Central memory CD8-positive, alpha-beta T cell (primary cell): ENCODE measurements at regions not wholly inside any gene's neighbourhood (a gene's known extent, or its start where the extent isn't known, plus 50 kb on each side); places are given as distances from the start of the nearest gene placed in this dataset.

Experiments
- ATAC-seq: fragments of 150-1000 bp; cut with Tn5 transposase; replicated peaks from 2 replicates; pipeline ENCODE4 v1.10.0; 2022; ENCODE audit warnings: mild to moderate bottlenecking, moderate FRiP score, moderate number of reproducible peaks; ENCODE audit not compliant: poor library complexity, severe bottlenecking; ENCODE audit errors: extremely low read depth
- DNase-seq, 2 donors: peaks; one replicate each; pipeline ENCODE4 v3.0.0; 2021; ENCODE audit warnings: low spot score in 2 of 2
- H3K27ac Mint-ChIP-seq: one replicate; pipeline ENCODE4 v1.8.0; 2022; ENCODE audit warnings: low read depth, mild to moderate bottlenecking, moderate library complexity, mixed read lengths
- H3K27me3 Mint-ChIP-seq: one replicate; pipeline ENCODE4 v1.8.0; 2022; ENCODE audit warnings: mixed read lengths
- H3K36me3 Mint-ChIP-seq: one replicate; pipeline ENCODE4 v1.8.0; 2022; ENCODE audit warnings: mild to moderate bottlenecking, moderate library complexity, mixed read lengths; ENCODE audit not compliant: insufficient read depth
- H3K4me1 Mint-ChIP-seq: one replicate; pipeline ENCODE4 v1.8.0; 2022; ENCODE audit warnings: mixed read lengths
- H3K4me3 Mint-ChIP-seq: one replicate; pipeline ENCODE4 v1.8.0; 2022; ENCODE audit warnings: mild to moderate bottlenecking, moderate library complexity, mixed read lengths
- H3K9me3 Mint-ChIP-seq: one replicate; pipeline ENCODE4 v1.8.0; 2022; ENCODE audit warnings: mixed read lengths

DNA sequence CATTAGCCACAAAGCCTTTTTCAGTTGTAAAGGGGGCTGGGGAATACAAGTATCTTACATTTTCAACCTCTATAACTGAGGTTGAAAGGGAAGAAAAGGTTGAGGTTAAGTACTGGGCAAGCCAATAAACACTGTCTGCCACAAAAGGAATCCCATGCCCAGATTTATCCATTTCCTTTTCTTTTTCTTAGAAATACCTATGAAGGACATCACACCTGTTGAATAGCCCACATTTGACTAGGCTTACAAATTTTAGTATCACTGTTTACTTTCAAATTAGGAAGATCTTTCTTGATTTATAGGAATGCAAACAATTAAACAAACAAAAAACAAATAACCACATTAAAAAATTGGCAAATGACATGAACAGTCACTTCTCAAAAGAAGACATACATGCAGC lies 81.0 kb upstream of the CAV2 start:
- no peak for DNase-seq
- no peak for ATAC-seq
- H3K27me3 Mint-ChIP-seq: peaks cover 10% of the 10 kb centered on the region
- H3K9me3 Mint-ChIP-seq: no peaks in the 10 kb centered on the region
- H3K4me1 Mint-ChIP-seq: no peaks in the 10 kb centered on the region
- H3K36me3 Mint-ChIP-seq: no peaks in the 10 kb centered on the region
- no peak overlapping the region for H3K4me3 Mint-ChIP-seq
- H3K27ac Mint-ChIP-seq: no peak overlapping the region

DNA sequence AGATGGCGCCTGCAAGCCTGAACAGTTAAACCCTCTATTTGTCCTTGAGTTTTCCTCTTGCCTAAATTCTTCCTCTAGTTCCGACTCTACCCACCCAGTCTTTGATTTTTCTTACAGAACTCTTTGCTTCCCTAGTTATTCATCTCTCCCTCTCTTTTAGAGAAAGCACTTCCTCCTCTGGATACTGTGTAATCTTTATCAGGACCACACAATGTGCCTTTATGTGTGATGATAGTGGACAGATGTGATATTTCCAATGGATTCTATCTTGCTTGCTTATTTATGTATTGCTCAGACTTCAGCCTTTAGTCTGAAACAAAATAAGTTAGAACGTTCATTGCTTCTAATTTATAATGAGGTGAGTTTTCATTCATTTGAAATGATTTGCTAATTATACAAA lies 79.5 kb upstream of the CAV2 start:
- ATAC-seq (no peak), DNase-seq (no peak)
- Mint-ChIP-seq H3K27me3 (peaks cover 11% of the 10 kb centered on the region), H3K4me1 (no peaks in the 10 kb centered on the region), H3K27ac (no peak overlapping the region), H3K9me3 (no peaks in the 10 kb centered on the region), H3K4me3 (no peak overlapping the region), H3K36me3 (no peaks in the 10 kb centered on the region)

DNA sequence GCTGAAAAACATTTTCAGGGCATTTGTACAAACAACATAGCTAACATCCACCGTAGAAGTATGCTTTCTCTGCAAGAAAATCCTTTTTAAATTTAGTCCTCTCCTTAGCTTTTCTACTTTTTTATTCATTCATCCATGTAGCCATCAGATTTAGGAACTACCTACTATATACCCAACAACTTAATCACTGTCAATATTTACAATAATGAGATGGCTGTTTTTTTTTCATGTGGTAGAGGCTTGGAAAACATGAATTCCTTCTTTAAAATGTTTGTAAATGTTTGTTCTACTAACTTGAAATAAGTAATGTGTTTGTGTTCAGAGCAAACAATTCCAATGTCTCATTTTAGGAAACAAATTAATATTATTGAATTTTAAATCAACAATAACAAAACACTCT lies 78.2 kb upstream of the CAV2 start:
- Mint-ChIP-seq H3K4me1 (no peaks in the 10 kb centered on the region), H3K9me3 (no peaks in the 10 kb centered on the region)

DNA sequence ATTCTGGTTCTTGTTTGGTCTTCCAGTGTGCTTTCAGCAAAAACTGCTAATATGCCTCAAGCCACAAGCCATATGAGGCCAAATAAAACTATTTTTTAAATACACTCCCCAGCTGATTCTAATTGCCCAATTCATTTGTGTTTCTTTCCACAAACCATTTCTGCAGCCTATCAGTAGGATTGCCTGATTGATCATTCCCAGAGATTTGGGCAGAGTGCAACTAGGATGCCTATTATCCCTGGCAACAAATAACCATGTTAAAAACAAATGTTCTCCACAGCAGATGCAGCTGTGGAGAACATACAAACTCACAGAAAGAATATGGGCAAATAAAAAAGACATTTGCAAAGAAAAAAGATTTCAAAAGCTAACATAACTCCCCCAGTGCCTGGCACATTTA lies 76.9 kb upstream of the CAV2 start:
- no peak for ATAC-seq
- no peaks in the 10 kb centered on the region for H3K36me3 Mint-ChIP-seq
- peaks cover 11% of the 10 kb centered on the region for H3K27me3 Mint-ChIP-seq
- H3K4me1 Mint-ChIP-seq: no peaks in the 10 kb centered on the region
- no peak overlapping the region for H3K27ac Mint-ChIP-seq
- DNase-seq: no peak
- no peak overlapping the region for H3K4me3 Mint-ChIP-seq
- H3K9me3 Mint-ChIP-seq: no peaks in the 10 kb centered on the region

More for the DNA sequence above, 78.2 kb upstream of the CAV2 start:
- Mint-ChIP-seq H3K4me3 (no peak overlapping the region), H3K27ac (no peak overlapping the region), H3K36me3 (no peaks in the 10 kb centered on the region), H3K27me3 (peaks cover 11% of the 10 kb centered on the region)
- DNase-seq: no peak
- ATAC-seq: no peak

DNA sequence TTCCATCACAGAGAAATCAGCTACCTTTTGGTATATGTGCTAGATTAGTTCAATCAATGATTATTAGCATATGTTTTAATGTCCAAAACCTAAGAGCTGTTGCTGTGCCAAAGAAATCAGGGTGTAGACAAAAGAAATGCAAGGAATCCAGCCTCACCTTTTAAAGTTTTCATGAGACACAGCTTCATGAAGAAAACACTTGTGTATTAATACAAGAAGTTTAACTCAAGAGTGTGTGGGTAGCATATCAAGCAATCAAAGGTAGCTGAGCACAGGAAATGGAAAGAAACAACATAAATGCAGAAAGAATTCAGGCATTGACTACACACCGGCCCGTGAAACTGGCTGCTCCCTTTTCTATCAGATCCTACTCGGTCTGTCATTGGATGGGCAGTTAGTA lies 76.0 kb upstream of the CAV2 start:
- no peak overlapping the region for H3K4me3 Mint-ChIP-seq
- no peaks in the 10 kb centered on the region for H3K36me3 Mint-ChIP-seq
- no peak for DNase-seq
- no peaks in the 10 kb centered on the region for H3K4me1 Mint-ChIP-seq
- H3K27me3 Mint-ChIP-seq: peaks cover 16% of the 10 kb centered on the region
- no peak overlapping the region for H3K27ac Mint-ChIP-seq
- no peak for ATAC-seq
- no peaks in the 10 kb centered on the region for H3K9me3 Mint-ChIP-seq

DNA sequence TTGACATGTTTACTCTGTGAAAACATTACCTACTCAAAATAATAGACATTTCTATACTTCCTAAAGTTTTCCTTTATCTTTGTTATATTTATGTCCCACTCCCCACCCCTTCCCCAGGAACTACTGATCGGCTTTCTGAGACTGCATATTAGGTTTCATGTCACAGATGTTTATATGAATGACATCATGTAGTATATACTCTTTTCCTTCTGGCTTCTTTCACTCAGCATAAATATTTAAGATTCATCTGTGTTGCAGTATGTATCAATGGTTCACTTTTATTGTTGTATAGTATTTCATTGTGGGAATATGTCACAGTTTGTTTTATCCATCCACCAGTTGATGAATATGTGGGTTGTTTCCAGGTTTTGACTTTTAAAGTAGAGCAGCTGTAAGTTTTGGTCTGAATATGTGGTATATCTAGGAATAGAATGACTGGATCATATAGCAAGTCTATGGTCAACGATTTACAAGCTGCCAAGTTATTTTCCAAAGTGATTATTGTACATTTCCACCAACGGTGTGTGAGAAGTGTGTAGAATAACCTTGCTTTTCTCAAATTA lies 73.8 kb upstream of the CAV2 start:
- H3K27me3 Mint-ChIP-seq: peaks cover 21% of the 10 kb centered on the region
- ATAC-seq (no peak), DNase-seq (no peak)
- no peak overlapping the region for H3K27ac Mint-ChIP-seq
- H3K4me1 Mint-ChIP-seq: no peaks in the 10 kb centered on the region
- no peaks in the 10 kb centered on the region for H3K9me3 Mint-ChIP-seq
- no peaks in the 10 kb centered on the region for H3K36me3 Mint-ChIP-seq
- H3K4me3 Mint-ChIP-seq: no peak overlapping the region

DNA sequence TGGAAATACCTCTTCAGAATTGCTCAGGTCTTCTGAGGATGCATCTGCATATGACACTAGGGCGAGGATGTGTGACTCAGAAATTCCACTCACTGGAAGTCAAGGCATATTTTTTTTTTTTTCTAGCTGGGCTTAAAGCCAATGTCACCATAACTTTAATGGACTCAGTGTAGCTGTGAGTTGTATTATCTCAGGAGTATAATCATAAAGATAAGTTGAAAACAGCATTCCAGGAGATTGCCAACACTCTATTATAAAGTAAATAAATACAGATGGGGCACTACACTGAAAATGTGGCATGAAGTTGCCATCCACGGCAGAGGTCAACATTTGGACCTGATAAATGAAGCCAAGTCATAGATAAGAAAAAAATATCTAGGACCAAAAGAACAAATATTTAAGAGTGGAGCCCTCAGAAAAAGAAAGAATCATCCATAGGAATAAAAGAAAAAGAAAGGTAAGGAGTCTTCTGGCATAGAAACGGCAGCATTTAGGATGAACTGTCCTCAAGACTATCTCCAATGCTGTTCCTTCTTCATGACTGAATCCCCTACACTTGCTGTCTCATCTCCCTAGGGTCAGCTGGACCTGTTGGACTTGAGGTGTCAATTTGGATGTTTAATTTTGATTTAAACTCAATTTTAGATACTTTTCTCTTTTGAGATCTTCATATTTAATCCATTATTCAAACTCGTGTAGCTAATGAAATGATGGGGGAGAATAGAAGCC lies 72.9 kb upstream of the CAV2 start:
- no peak for DNase-seq
- Mint-ChIP-seq H3K27me3 (peaks cover 22% of the 10 kb centered on the region), H3K4me3 (no peak overlapping the region), H3K36me3 (no peaks in the 10 kb centered on the region), H3K4me1 (no peaks in the 10 kb centered on the region), H3K9me3 (no peaks in the 10 kb centered on the region), H3K27ac (no peak overlapping the region)
- no peak for ATAC-seq

DNA sequence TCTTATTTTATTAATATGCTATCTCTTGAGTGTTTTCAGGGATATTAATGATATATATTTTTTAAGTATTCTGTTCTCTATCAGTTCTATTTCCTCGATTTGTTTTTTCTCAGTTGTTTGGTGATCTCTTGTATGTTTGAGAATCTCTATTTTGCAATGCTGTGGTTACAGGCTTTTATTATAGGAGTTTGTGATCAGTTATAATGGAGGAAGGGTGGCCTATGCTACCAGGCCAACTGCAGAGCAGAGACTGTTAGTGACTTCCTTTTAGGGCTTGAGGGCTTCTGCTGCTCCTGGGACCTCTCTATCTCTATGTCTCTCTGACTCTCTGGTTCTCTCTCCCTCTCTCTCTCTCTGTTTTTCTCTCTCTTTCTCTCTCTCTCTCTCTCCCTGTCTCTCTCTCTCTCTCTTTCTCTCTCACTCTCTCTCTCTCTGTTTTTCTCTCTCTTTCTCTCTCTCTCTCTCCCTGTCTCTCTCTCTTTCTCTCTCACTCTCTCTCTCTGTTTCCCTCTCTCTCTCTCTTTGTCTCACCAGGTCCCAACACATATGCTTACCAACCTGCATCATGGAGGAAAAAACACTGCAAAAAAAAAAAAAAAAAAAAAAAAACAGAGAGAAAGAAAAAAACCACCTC lies 69.4 kb upstream of the CAV2 start:
- Mint-ChIP-seq H3K27ac (no peak overlapping the region), H3K4me3 (no peak overlapping the region), H3K36me3 (no peaks in the 10 kb centered on the region), H3K27me3 (peaks cover 43% of the 10 kb centered on the region), H3K9me3 (no peaks in the 10 kb centered on the region), H3K4me1 (no peaks in the 10 kb centered on the region)
- ATAC-seq (no peak), DNase-seq (no peak)

DNA sequence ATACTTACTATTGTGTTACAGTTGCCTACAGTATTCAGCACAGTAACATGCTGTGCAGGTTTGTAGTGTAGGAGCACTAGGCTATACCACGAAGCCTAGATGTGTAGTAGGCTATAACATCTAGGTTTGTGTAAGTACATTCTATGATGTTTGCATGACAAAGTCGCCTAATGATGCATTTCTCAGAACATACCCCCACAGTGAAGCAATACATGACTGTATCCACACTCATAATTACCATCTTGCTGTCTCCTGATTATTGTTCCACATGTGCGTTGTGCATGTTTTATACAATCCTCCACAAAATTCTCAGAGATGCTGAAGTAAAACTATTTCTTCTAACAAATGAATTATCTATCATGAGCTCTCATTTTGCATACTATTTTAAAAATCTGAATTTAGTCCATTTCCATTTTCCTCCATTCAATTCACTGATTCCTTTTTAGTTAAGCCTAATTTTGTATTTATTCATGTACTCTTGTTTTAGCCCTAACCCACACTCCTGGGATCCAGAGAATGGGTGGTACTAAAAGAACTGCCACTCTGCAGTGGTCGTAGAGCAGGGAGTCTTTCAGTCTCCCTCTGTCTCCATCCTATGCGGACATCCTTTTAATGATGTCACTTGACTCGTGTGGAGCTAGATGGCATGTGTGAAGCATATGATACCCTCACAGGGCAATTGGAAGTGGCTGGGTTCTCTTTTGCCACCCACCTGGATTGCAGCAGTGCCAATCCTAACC lies 67.6 kb upstream of the CAV2 start:
- Mint-ChIP-seq H3K27ac (no peak overlapping the region), H3K4me3 (no peak overlapping the region), H3K36me3 (no peaks in the 10 kb centered on the region), H3K9me3 (no peaks in the 10 kb centered on the region), H3K4me1 (no peaks in the 10 kb centered on the region), H3K27me3 (peaks cover 59% of the 10 kb centered on the region)
- ATAC-seq (no peak), DNase-seq (no peak)

DNA sequence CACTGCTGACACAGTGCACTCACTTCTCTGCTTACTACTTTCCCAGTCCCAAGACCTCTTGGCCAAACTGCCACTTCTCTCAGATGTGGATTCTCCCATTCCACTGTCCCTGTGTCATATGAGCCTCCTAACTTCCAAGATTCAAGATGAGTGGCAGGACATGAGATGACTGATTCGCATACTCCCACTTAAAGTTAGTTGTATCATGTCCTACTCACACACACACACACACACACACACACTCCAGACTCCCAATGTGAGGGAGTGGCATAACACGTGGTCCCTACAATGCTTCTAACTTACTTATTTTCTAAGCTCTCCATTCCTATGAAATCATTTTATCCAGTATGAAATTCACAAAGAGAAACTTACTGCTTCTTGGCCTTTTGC lies 67.0 kb upstream of the CAV2 start:
- H3K4me3 Mint-ChIP-seq: no peak overlapping the region
- peaks cover 59% of the 10 kb centered on the region for H3K27me3 Mint-ChIP-seq
- no peak overlapping the region for H3K27ac Mint-ChIP-seq
- H3K9me3 Mint-ChIP-seq: no peaks in the 10 kb centered on the region
- no peaks in the 10 kb centered on the region for H3K4me1 Mint-ChIP-seq
- ATAC-seq: no peak
- no peak for DNase-seq
- H3K36me3 Mint-ChIP-seq: no peaks in the 10 kb centered on the region

DNA sequence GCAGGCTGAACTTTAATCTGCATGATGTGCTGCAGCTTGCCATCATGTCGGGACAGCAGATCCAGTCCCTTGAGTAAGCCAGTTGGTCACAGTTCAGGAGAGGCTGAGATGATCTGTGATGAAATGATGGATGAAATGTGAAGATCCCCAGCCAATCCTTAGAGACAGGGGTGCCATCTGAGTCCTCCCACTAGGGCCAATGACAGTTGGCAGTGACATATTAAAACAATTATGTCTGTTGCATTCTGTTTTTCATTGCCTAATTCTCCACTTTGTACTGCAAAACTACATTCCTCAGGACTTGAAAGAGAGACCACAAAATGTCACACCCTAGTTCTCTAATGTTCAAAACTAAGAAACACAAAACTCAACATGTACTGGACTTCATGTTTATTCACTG lies 66.3 kb upstream of the CAV2 start:
- no peak overlapping the region for H3K4me3 Mint-ChIP-seq
- no peaks in the 10 kb centered on the region for H3K9me3 Mint-ChIP-seq
- peaks cover 56% of the 10 kb centered on the region for H3K27me3 Mint-ChIP-seq
- H3K36me3 Mint-ChIP-seq: no peaks in the 10 kb centered on the region
- H3K27ac Mint-ChIP-seq: no peak overlapping the region
- H3K4me1 Mint-ChIP-seq: no peaks in the 10 kb centered on the region
- DNase-seq: no peak
- ATAC-seq: no peak

DNA sequence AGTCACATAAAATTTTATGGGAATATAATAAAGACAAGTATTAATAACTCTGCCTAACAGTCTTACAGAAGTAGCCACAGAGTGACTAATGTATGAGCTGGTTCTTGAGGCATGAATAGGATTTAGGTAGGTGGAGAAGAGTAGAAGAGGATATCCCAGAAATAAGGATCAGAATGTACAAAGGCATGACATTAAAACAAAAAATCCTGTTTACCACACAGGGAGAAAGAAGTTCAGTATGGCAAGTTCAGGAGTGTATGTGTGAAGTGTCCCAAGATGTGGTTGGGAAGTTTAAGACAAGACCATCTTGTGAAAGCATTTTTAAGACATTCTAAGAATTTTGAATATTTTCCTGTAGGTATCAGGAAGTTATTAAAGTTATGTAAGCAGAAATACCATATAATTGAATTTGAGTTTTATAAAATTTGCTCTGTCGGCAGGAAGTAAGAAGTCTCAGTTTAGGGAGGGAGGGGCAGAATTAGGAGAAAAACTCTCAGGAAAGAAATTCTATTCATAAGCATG lies 64.7 kb upstream of the CAV2 start:
- H3K4me3 Mint-ChIP-seq: no peak overlapping the region
- ATAC-seq (no peak), DNase-seq (no peak)
- H3K36me3 Mint-ChIP-seq: no peaks in the 10 kb centered on the region
- peaks cover 50% of the 10 kb centered on the region for H3K27me3 Mint-ChIP-seq
- no peaks in the 10 kb centered on the region for H3K4me1 Mint-ChIP-seq
- H3K27ac Mint-ChIP-seq: no peak overlapping the region
- H3K9me3 Mint-ChIP-seq: no peaks in the 10 kb centered on the region
